Lower lobe of right lung (tissue), 2 donors: ENCODE measurements at regions not wholly inside any gene's neighbourhood (a gene's known extent, or its start where the extent isn't known, plus 50 kb on each side); places are given as distances from the start of the nearest gene placed in this dataset.

Experiments used
- ATAC-seq, 2 donors: fragments of 200-7000 bp; cut with Tn5 transposase; one replicate each; pipeline ENCODE4 v1.9.1; 2020 to 2022; ENCODE audit warnings: mild to moderate bottlenecking in 2 of 2, moderate library complexity in 2 of 2
- DNase-seq: peaks from one replicate; pipeline ENCODE4 v3.0.0-alpha.2; 2020
- H3K27ac ChIP-seq: fragments of 200-600 bp; one replicate; pipeline ENCODE4 v1.8.0; 2022
- H3K27me3 ChIP-seq: fragments of 200-600 bp; one replicate; pipeline ENCODE4 v1.8.0; 2022; ENCODE audit warnings: low read depth
- H3K36me3 ChIP-seq: fragments of 200-600 bp; one replicate; pipeline ENCODE4 v1.8.0; 2022; ENCODE audit warnings: mild to moderate bottlenecking
- H3K4me1 ChIP-seq: fragments of 200-600 bp; one replicate; pipeline ENCODE4 v1.8.0; 2022
- H3K4me3 ChIP-seq: fragments of 200-600 bp; one replicate; pipeline ENCODE4 v1.8.0; 2022; ENCODE audit warnings: mild to moderate bottlenecking
- H3K9me3 ChIP-seq: fragments of 200-600 bp; one replicate; pipeline ENCODE4 v1.8.0; 2022
- CTCF ChIP-seq: fragments of 200-600 bp; IDR thresholded peaks from one replicate; pipeline ENCODE4 v1.8.0; 2022; ENCODE audit warnings: antibody characterized with exemption, mild to moderate bottlenecking
- intact Hi-C: fragments of 100-400 bp; cut with DNase I; formaldehyde crosslinking; loops from one replicate; pipeline ENCODE4 v1.11.0; 2022
- donor health status: DM: no; HTN: yes; CAD: no; lungs with severe emphysema.

GRCh38 chr2:145085612-145086011 is 565.7 kb upstream of the ZEB2 start:
- Histone ChIP-seq H3K27ac (no peak overlapping the region), H3K4me3 (no peak overlapping the region), H3K4me1 (no peaks in the 10 kb centered on the region), H3K27me3 (no peaks in the 10 kb centered on the region), H3K36me3 (no peaks in the 10 kb centered on the region), H3K9me3 (no peaks in the 10 kb centered on the region)
- intact Hi-C loops, result no loop called here
- TF ChIP-seq CTCF, result no peak
- DNase-seq, result no peak
- no peak for ATAC-seq

DNA sequence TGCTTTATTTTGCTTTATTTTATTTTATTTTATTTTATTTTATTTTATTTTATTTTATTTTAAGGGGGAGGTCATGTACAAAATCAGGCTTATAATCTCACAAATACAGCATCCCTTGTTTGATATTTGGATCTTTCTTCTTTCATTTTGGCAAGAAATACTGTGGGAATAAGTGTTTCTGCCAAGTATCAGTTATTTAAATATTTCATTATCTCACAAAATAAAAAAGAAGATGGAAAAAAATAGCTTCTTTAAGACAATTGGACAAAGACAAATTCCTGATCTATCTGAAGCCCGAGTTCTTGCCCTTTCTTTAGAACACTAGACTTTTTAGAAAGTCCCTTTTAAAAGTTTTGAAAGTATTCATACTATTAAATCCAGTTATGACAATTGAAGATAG is 560.5 kb upstream of the ZEB2 start:
- H3K4me1 ChIP-seq, result no peaks in the 10 kb centered on the region
- intact Hi-C loops, result no loop called here
- no peak overlapping the region for H3K4me3 ChIP-seq
- ATAC-seq (no peak), DNase-seq (no peak)
- H3K27me3 ChIP-seq, result no peaks in the 10 kb centered on the region
- H3K27ac ChIP-seq, result no peak overlapping the region
- H3K9me3 ChIP-seq, result no peaks in the 10 kb centered on the region
- no peaks in the 10 kb centered on the region for H3K36me3 ChIP-seq
- TF ChIP-seq CTCF, result no peak

- DNase-seq (no peak), ATAC-seq (no peak)
- intact Hi-C loops, result no loop called here
- Histone ChIP-seq H3K4me1 (no peaks in the 10 kb centered on the region), H3K36me3 (no peaks in the 10 kb centered on the region), H3K9me3 (no peaks in the 10 kb centered on the region), H3K4me3 (no peak overlapping the region), H3K27ac (no peak overlapping the region), H3K27me3 (no peaks in the 10 kb centered on the region)
- TF ChIP-seq CTCF, result no peak
Measured at GRCh38 chr2:145079641-145080040, 559.7 kb upstream of the ZEB2 start.

GRCh38 chr2:145078923-145079322 is 559.0 kb upstream of the ZEB2 start:
- DNase-seq (no peak), ATAC-seq (no peak)
- H3K27me3 ChIP-seq, result no peaks in the 10 kb centered on the region
- no peaks in the 10 kb centered on the region for H3K36me3 ChIP-seq
- H3K9me3 ChIP-seq, result no peaks in the 10 kb centered on the region
- no peak overlapping the region for H3K27ac ChIP-seq
- no peak overlapping the region for H3K4me3 ChIP-seq
- TF ChIP-seq CTCF, result no peak
- intact Hi-C loops, result no loop called here
- no peaks in the 10 kb centered on the region for H3K4me1 ChIP-seq

- no peaks in the 10 kb centered on the region for H3K4me1 ChIP-seq
- DNase-seq, result no peak
Measured at GRCh38 chr2:145076085-145076484, 556.2 kb upstream of the ZEB2 start.

More at GRCh38 chr2:145076085-145076484, 556.2 kb upstream of the ZEB2 start:
- intact Hi-C loops, result no loop called here
- H3K4me3 ChIP-seq, result no peak overlapping the region
- no peak for TF ChIP-seq CTCF
- ATAC-seq, result no peak
- no peaks in the 10 kb centered on the region for H3K27me3 ChIP-seq
- no peaks in the 10 kb centered on the region for H3K9me3 ChIP-seq
- H3K27ac ChIP-seq, result no peak overlapping the region
- H3K36me3 ChIP-seq, result no peaks in the 10 kb centered on the region
